ENCODE measurements at regions not wholly inside any gene's neighbourhood (a gene's known extent, or its start where the extent isn't known, plus 50 kb on each side); places are given as distances from the start of the nearest gene placed in this dataset.

GRCh38 chr6:120671519-120671918 is 662.8 kb downstream of the TBC1D32 start:
- no peak for TF ChIP-seq CTCF (conservative IDR thresholded peaks at IDR 0.05; ENCODE audit: low read depth, low read length)
- no peak for TF ChIP-seq ELK1 (IDR thresholded peaks at IDR 0.05; ENCODE audit: borderline replicate concordance, low read depth, low read length)
- TF ChIP-seq CEBPB (IDR thresholded peaks at IDR 0.05; ENCODE audit: low read depth, low read length) = no peak
- TF ChIP-seq USF2 (IDR thresholded peaks at IDR 0.05; ENCODE audit: low read depth, low read length) = no peak
- TF ChIP-seq CHD1 (IDR thresholded peaks at IDR 0.05; ENCODE audit: low read depth, low read length) = no peak

Data from IMR-90 (cell line).